ENCODE measurements at regions not wholly inside any gene's neighbourhood (a gene's known extent, or its start where the extent isn't known, plus 50 kb on each side); places are given as distances from the start of the nearest gene placed in this dataset.

GRCh38 chr6:138008791-138009190 lies 98.4 kb downstream of the PERP start:
- H3K36me3 ChIP-seq (replicated peaks in 1 of 2; ENCODE audit: control insufficient read depth in 2 of 2, insufficient read depth in 2 of 2, low read length in 2 of 2) = no peaks in the 10 kb centered on the region
- no peak overlapping the region for H3K23ac ChIP-seq (ENCODE audit: low read depth, low read length, poor library complexity)
- no peak for DNase-seq (ENCODE audit: low spot score)
- H2BK15ac ChIP-seq (ENCODE audit: low read length) = no peak overlapping the region
- H3K4me1 ChIP-seq (ENCODE audit: control insufficient read depth in 2 of 2, insufficient read depth in 1 of 2, low read depth in 1 of 2, low read length in 2 of 2) = no peaks in the 10 kb centered on the region
- H2BK12ac ChIP-seq (ENCODE audit: low read length) = no peak overlapping the region
- no peak overlapping the region for H3K27ac ChIP-seq (replicated peaks; ENCODE audit: low read length)
- H4K8ac ChIP-seq (ENCODE audit: low read depth, low read length) = no peak overlapping the region
- no peak overlapping the region for H2BK5ac ChIP-seq (ENCODE audit: low read length)
- H3K18ac ChIP-seq (ENCODE audit: low read length) = no peak overlapping the region
- no peaks in the 10 kb centered on the region for H3K27me3 ChIP-seq (ENCODE audit: control insufficient read depth in 3 of 3, insufficient read depth in 3 of 3, low read depth in 1 of 3, low read length in 3 of 3)
- no peak overlapping the region for H3K14ac ChIP-seq (ENCODE audit: low read length)
- H4K91ac ChIP-seq (ENCODE audit: low read depth, low read length, poor library complexity) = no peak overlapping the region
- H3K9ac ChIP-seq (ENCODE audit: low read depth, low read length, poor library complexity) = no peak overlapping the region
- H3K4me2 ChIP-seq (ENCODE audit: insufficient read depth, low read length, poor library complexity, severe bottlenecking) = no peak overlapping the region
- H3K79me1 ChIP-seq (ENCODE audit: low read depth, low read length) = no peaks in the 10 kb centered on the region
- no CpG with 5 or more reads among the region's 3 CpGs for WGBS, 2 donors (ENCODE audit: extremely low coverage in 2 of 2, insufficient read length in 2 of 2, insufficient replicate concordance in 1 of 2)
- no peak overlapping the region for H3K4ac ChIP-seq (ENCODE audit: low read length)
- H2AFZ ChIP-seq (ENCODE audit: low read length) = no peak overlapping the region
- no peak overlapping the region for H2BK120ac ChIP-seq (ENCODE audit: low read depth, low read length)
- no peaks in the 10 kb centered on the region for H3K9me3 ChIP-seq (replicated peaks in 1 of 2; ENCODE audit: control insufficient read depth in 2 of 2, insufficient read depth in 1 of 2, low read depth in 1 of 2, low read length in 2 of 2)
- H3K4me3 ChIP-seq (ENCODE audit: low read length in 2 of 2) = no peak overlapping the region
- H2AK5ac ChIP-seq (ENCODE audit: low read depth, low read length) = no peak overlapping the region

- no peak for DNase-seq (ENCODE audit: low spot score)
- Histone ChIP-seq H3K27ac (replicated peaks; ENCODE audit: low read length) (no peak overlapping the region), H3K9me3 (replicated peaks in 1 of 2; ENCODE audit: control insufficient read depth in 2 of 2, insufficient read depth in 1 of 2, low read depth in 1 of 2, low read length in 2 of 2) (no peaks in the 10 kb centered on the region), H3K4me1 (ENCODE audit: control insufficient read depth in 2 of 2, insufficient read depth in 1 of 2, low read depth in 1 of 2, low read length in 2 of 2) (no peaks in the 10 kb centered on the region), H2AFZ (ENCODE audit: low read length) (no peak overlapping the region), H3K23ac (ENCODE audit: low read depth, low read length, poor library complexity) (no peak overlapping the region), H3K9ac (ENCODE audit: low read depth, low read length, poor library complexity) (no peak overlapping the region), H2BK5ac (ENCODE audit: low read length) (no peak overlapping the region), H4K8ac (ENCODE audit: low read depth, low read length) (no peak overlapping the region), H3K27me3 (ENCODE audit: control insufficient read depth in 3 of 3, insufficient read depth in 3 of 3, low read depth in 1 of 3, low read length in 3 of 3) (no peaks in the 10 kb centered on the region), H2BK15ac (ENCODE audit: low read length) (no peak overlapping the region), H3K79me1 (ENCODE audit: low read depth, low read length) (no peaks in the 10 kb centered on the region), H2BK12ac (ENCODE audit: low read length) (no peak overlapping the region), H2AK5ac (ENCODE audit: low read depth, low read length) (no peak overlapping the region), H3K4me3 (ENCODE audit: low read length in 2 of 2) (no peak overlapping the region), H4K91ac (ENCODE audit: low read depth, low read length, poor library complexity) (no peak overlapping the region), H3K36me3 (replicated peaks in 1 of 2; ENCODE audit: control insufficient read depth in 2 of 2, insufficient read depth in 2 of 2, low read length in 2 of 2) (no peaks in the 10 kb centered on the region), H3K4me2 (ENCODE audit: insufficient read depth, low read length, poor library complexity, severe bottlenecking) (no peak overlapping the region), H2BK120ac (ENCODE audit: low read depth, low read length) (no peak overlapping the region), H3K4ac (ENCODE audit: low read length) (no peak overlapping the region), H3K18ac (ENCODE audit: low read length) (no peak overlapping the region), H3K14ac (ENCODE audit: low read length) (no peak overlapping the region)
- no CpG with 5 or more reads among the region's 1 CpG for WGBS, 2 donors (ENCODE audit: extremely low coverage in 2 of 2, insufficient read length in 2 of 2, insufficient replicate concordance in 1 of 2)
Observed at GRCh38 chr6:138011413-138011812, 95.8 kb downstream of the PERP start.

GRCh38 chr6:138012682-138013081 lies 94.5 kb downstream of the PERP start:
- no peak overlapping the region for H2AFZ ChIP-seq (ENCODE audit: low read length)
- H3K4me3 ChIP-seq (ENCODE audit: low read length in 2 of 2) = no peak overlapping the region
- H3K14ac ChIP-seq (ENCODE audit: low read length) = no peak overlapping the region
- H3K36me3 ChIP-seq (replicated peaks in 1 of 2; ENCODE audit: control insufficient read depth in 2 of 2, insufficient read depth in 2 of 2, low read length in 2 of 2) = no peaks in the 10 kb centered on the region
- no peaks in the 10 kb centered on the region for H3K9me3 ChIP-seq (replicated peaks in 1 of 2; ENCODE audit: control insufficient read depth in 2 of 2, insufficient read depth in 1 of 2, low read depth in 1 of 2, low read length in 2 of 2)
- H4K91ac ChIP-seq (ENCODE audit: low read depth, low read length, poor library complexity) = no peak overlapping the region
- WGBS, 2 donors (ENCODE audit: extremely low coverage in 2 of 2, insufficient read length in 2 of 2, insufficient replicate concordance in 1 of 2) = no CpG with 5 or more reads among the region's 1 CpG
- H3K4me2 ChIP-seq (ENCODE audit: insufficient read depth, low read length, poor library complexity, severe bottlenecking) = no peak overlapping the region
- no peak overlapping the region for H2BK12ac ChIP-seq (ENCODE audit: low read length)
- H3K4me1 ChIP-seq (ENCODE audit: control insufficient read depth in 2 of 2, insufficient read depth in 1 of 2, low read depth in 1 of 2, low read length in 2 of 2) = no peaks in the 10 kb centered on the region
- no peak overlapping the region for H3K4ac ChIP-seq (ENCODE audit: low read length)
- H3K27ac ChIP-seq (replicated peaks; ENCODE audit: low read length) = no peak overlapping the region
- H2BK120ac ChIP-seq (ENCODE audit: low read depth, low read length) = no peak overlapping the region
- no peak overlapping the region for H2BK15ac ChIP-seq (ENCODE audit: low read length)
- no peak overlapping the region for H2AK5ac ChIP-seq (ENCODE audit: low read depth, low read length)
- H3K27me3 ChIP-seq (ENCODE audit: control insufficient read depth in 3 of 3, insufficient read depth in 3 of 3, low read depth in 1 of 3, low read length in 3 of 3) = no peaks in the 10 kb centered on the region
- H4K8ac ChIP-seq (ENCODE audit: low read depth, low read length) = no peak overlapping the region
- no peak overlapping the region for H3K9ac ChIP-seq (ENCODE audit: low read depth, low read length, poor library complexity)
- H3K79me1 ChIP-seq (ENCODE audit: low read depth, low read length) = no peaks in the 10 kb centered on the region
- H3K18ac ChIP-seq (ENCODE audit: low read length) = no peak overlapping the region
- no peak overlapping the region for H3K23ac ChIP-seq (ENCODE audit: low read depth, low read length, poor library complexity)
- H2BK5ac ChIP-seq (ENCODE audit: low read length) = no peak overlapping the region
- DNase-seq (ENCODE audit: low spot score) = no peak

- H3K27me3 ChIP-seq (ENCODE audit: control insufficient read depth in 3 of 3, insufficient read depth in 3 of 3, low read depth in 1 of 3, low read length in 3 of 3) = no peaks in the 10 kb centered on the region
- H4K91ac ChIP-seq (ENCODE audit: low read depth, low read length, poor library complexity) = no peak overlapping the region
- no CpG with 5 or more reads among the region's 1 CpG for WGBS, 2 donors (ENCODE audit: extremely low coverage in 2 of 2, insufficient read length in 2 of 2, insufficient replicate concordance in 1 of 2)
- no peaks in the 10 kb centered on the region for H3K79me1 ChIP-seq (ENCODE audit: low read depth, low read length)
- H2AFZ ChIP-seq (ENCODE audit: low read length) = no peak overlapping the region
- no peak overlapping the region for H2AK5ac ChIP-seq (ENCODE audit: low read depth, low read length)
- H2BK15ac ChIP-seq (ENCODE audit: low read length) = no peak overlapping the region
- H3K4me2 ChIP-seq (ENCODE audit: insufficient read depth, low read length, poor library complexity, severe bottlenecking) = no peak overlapping the region
- no peaks in the 10 kb centered on the region for H3K4me1 ChIP-seq (ENCODE audit: control insufficient read depth in 2 of 2, insufficient read depth in 1 of 2, low read depth in 1 of 2, low read length in 2 of 2)
- H2BK12ac ChIP-seq (ENCODE audit: low read length) = no peak overlapping the region
- no peak overlapping the region for H3K23ac ChIP-seq (ENCODE audit: low read depth, low read length, poor library complexity)
- no peak for DNase-seq (ENCODE audit: low spot score)
- H3K18ac ChIP-seq (ENCODE audit: low read length) = no peak overlapping the region
- H2BK5ac ChIP-seq (ENCODE audit: low read length) = no peak overlapping the region
- no peaks in the 10 kb centered on the region for H3K36me3 ChIP-seq (replicated peaks in 1 of 2; ENCODE audit: control insufficient read depth in 2 of 2, insufficient read depth in 2 of 2, low read length in 2 of 2)
- no peak overlapping the region for H3K27ac ChIP-seq (replicated peaks; ENCODE audit: low read length)
- H3K4me3 ChIP-seq (ENCODE audit: low read length in 2 of 2) = no peak overlapping the region
- no peak overlapping the region for H4K8ac ChIP-seq (ENCODE audit: low read depth, low read length)
- H3K9ac ChIP-seq (ENCODE audit: low read depth, low read length, poor library complexity) = no peak overlapping the region
- H3K14ac ChIP-seq (ENCODE audit: low read length) = no peak overlapping the region
- H3K9me3 ChIP-seq (replicated peaks in 1 of 2; ENCODE audit: control insufficient read depth in 2 of 2, insufficient read depth in 1 of 2, low read depth in 1 of 2, low read length in 2 of 2) = no peaks in the 10 kb centered on the region
- H2BK120ac ChIP-seq (ENCODE audit: low read depth, low read length) = no peak overlapping the region
- H3K4ac ChIP-seq (ENCODE audit: low read length) = no peak overlapping the region
Observed at GRCh38 chr6:138013959-138014358, 93.3 kb downstream of the PERP start.
